22Rv1 (cell line): ENCODE measurements at regions not wholly inside any gene's neighbourhood (a gene's known extent, or its start where the extent isn't known, plus 50 kb on each side); places are given as distances from the start of the nearest gene placed in this dataset.

Experiments used
- CTCF ChIP-seq: fragments of 450-650 bp; IDR thresholded peaks from 2 replicates; pipeline ENCODE4 v1.5.1; 2017; ENCODE audit warnings: mild to moderate bottlenecking
- ZFX ChIP-seq: fragments of 450-650 bp; IDR thresholded peaks from 2 replicates; pipeline ENCODE4 v1.6.1; 2017; ENCODE audit warnings: antibody characterized with exemption, borderline replicate concordance

- TF ChIP-seq CTCF (no peak), ZFX (no peak)
These were observed 60.3 kb upstream of the DAB2 start for GRCh38 chr5:39485079-39485478.
